ENCODE measurements at regions not wholly inside any gene's neighbourhood (a gene's known extent, or its start where the extent isn't known, plus 50 kb on each side); places are given as distances from the start of the nearest gene placed in this dataset.

GRCh38 chr2:185990861-185991525 lies 252.4 kb downstream of the FSIP2 start:
- H3K4me3 ChIP-seq (ENCODE audit: low read depth, low read length): no peak overlapping the region
- TF ChIP-seq CTCF (IDR thresholded peaks at IDR 0.05; ENCODE audit: borderline replicate concordance, insufficient read depth, low read depth, low read length): no peak

DNA sequence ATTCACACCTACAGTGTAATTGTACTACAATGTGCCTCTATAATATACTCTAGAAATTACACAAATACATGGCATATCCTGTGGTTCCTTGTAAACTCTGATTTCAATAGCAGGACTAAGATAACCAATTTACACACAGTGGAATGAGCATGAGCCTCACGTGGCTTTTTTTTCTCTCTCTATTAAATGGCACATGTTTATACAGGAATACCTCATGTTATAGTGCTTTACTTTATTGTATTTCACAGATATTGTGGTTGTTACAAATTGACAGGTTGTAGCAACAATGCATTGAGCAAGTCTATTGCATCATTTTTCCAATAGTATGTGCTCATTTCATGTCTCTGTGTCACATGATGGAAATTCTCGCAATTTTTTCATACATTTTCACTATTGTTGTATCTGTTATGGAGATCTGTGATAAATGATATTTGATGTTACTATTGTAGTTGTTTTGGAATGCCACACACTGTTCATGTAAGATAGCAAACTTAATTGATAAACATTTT lies 260.0 kb downstream of the FSIP2 start:
- TF ChIP-seq CTCF (IDR thresholded peaks at IDR 0.05; ENCODE audit: borderline replicate concordance, insufficient read depth, low read depth, low read length): no peak

GRCh38 chr2:186009341-186009740 lies 270.7 kb downstream of the FSIP2 start:
- no peak overlapping the region for H3K4me3 ChIP-seq (ENCODE audit: low read depth, low read length)
- TF ChIP-seq CTCF (IDR thresholded peaks at IDR 0.05; ENCODE audit: borderline replicate concordance, insufficient read depth, low read depth, low read length): no peak

More for the DNA sequence above, 260.0 kb downstream of the FSIP2 start:
- no peak overlapping the region for H3K4me3 ChIP-seq (ENCODE audit: low read depth, low read length)

DNA sequence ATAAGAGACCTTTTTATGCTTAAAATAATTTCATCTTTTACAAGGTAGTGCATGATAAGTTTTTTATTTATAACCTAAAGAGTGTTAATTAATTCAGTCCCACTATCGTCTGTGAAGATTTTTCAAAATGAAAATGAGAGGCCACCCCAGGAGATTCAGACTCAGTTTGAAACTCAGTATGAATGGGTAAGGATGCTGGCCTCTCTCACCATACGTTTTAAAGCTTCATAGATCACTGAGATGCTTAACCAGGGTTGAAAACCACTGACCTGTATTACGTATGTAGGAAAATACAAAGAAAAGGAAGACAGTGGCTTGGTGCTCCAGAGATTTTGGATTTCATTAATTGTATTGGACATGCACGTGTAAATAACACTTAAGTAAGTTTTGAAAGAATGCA lies 278.7 kb downstream of the FSIP2 start:
- H3K4me3 ChIP-seq (ENCODE audit: low read depth, low read length): no peak overlapping the region
- TF ChIP-seq CTCF (IDR thresholded peaks at IDR 0.05; ENCODE audit: borderline replicate concordance, insufficient read depth, low read depth, low read length): no peak

GRCh38 chr2:186024921-186025320 lies 286.3 kb downstream of the FSIP2 start:
- no peak for TF ChIP-seq CTCF (IDR thresholded peaks at IDR 0.05; ENCODE audit: borderline replicate concordance, insufficient read depth, low read depth, low read length)
- no peak overlapping the region for H3K4me3 ChIP-seq (ENCODE audit: low read depth, low read length)

- no peak overlapping the region for H3K4me3 ChIP-seq (ENCODE audit: low read depth, low read length)
- no peak for TF ChIP-seq CTCF (IDR thresholded peaks at IDR 0.05; ENCODE audit: borderline replicate concordance, insufficient read depth, low read depth, low read length)
Measured at GRCh38 chr2:186027922-186028321, 289.3 kb downstream of the FSIP2 start.

DNA sequence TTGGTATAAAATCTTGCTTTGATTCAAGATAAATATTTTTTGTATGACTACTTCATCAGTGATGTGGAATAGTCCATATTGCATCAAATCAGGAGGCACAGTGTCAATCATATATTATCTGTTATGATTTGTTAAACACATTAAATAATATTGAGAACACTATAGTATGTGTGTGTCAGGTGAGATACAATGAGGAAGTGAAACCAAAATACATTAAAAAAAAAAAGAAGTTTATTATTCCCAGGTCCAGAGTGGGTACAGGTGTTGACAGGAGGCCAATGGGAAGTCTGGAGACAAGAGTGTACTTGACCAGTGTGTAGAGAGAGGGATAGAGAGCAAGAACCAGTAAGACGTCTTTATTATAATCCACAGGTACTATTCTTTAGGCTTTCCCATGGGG lies 292.6 kb downstream of the FSIP2 start:
- no peak overlapping the region for H3K4me3 ChIP-seq (ENCODE audit: low read depth, low read length)
- no peak for TF ChIP-seq CTCF (IDR thresholded peaks at IDR 0.05; ENCODE audit: borderline replicate concordance, insufficient read depth, low read depth, low read length)
